ENCODE measurements at regions not wholly inside any gene's neighbourhood (a gene's known extent, or its start where the extent isn't known, plus 50 kb on each side); places are given as distances from the start of the nearest gene placed in this dataset.

DNA sequence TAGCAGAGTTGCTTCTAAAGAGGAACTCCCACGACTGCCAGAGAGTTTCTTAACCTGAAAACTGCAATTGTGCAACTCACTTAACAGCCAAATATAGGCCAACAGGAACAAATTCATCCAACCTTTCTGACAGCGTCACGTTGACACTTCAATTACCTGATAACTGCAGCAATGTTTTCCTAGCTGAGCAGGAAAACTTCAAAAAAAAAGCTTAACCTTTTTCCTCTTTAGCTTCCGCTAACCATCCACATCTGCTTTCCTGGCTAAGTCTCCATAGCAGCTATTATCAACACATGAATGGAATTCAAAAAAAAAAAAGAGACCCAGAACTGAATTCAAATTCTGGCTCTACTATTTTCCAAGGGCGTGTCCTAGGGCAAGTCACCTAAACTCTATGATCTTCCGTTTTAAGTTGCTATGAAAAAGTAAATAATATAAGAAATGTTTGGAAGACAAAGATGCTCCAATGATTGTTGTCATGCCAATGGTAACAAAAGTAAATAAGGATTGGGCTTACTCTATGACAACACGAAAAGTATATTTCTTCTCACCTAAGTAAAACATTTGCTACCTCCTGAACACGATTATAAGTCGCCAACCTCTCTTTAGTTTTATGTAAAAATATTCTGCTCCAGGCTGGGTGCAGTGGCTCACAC, 524.6 kb upstream of the JARID2 start:
- DNase-seq (ENCODE audit: low read depth, low spot score) = no peak
- Histone ChIP-seq H3K27me3 (ENCODE audit: control insufficient read depth, insufficient read depth, low read length) (no peaks in the 10 kb centered on the region), H3K27ac (ENCODE audit: low read length) (no peak overlapping the region), H3K4me1 (ENCODE audit: control insufficient read depth, insufficient read depth, low read length) (no peaks in the 10 kb centered on the region), H3K4me3 (ENCODE audit: low read depth in 2 of 2, low read length in 2 of 2) (no peak overlapping the region), H3K9me3 (ENCODE audit: control insufficient read depth, insufficient read depth, low read depth, low read length) (no peaks in the 10 kb centered on the region), H3K36me3 (ENCODE audit: control insufficient read depth, insufficient read depth, low read length) (no peaks in the 10 kb centered on the region)
- ChIA-PET CTCF (interaction anchor here (0.6 kb wide), 1 partner anchor 510 kb away, joined by 3 read pairs; no protein-coding TSS in a partner anchor), POLR2A (interaction anchor here (0.6 kb wide), 1 partner anchor 110 kb away, joined by 4 read pairs; no protein-coding TSS in a partner anchor)
- TF ChIP-seq, protein P1, sequence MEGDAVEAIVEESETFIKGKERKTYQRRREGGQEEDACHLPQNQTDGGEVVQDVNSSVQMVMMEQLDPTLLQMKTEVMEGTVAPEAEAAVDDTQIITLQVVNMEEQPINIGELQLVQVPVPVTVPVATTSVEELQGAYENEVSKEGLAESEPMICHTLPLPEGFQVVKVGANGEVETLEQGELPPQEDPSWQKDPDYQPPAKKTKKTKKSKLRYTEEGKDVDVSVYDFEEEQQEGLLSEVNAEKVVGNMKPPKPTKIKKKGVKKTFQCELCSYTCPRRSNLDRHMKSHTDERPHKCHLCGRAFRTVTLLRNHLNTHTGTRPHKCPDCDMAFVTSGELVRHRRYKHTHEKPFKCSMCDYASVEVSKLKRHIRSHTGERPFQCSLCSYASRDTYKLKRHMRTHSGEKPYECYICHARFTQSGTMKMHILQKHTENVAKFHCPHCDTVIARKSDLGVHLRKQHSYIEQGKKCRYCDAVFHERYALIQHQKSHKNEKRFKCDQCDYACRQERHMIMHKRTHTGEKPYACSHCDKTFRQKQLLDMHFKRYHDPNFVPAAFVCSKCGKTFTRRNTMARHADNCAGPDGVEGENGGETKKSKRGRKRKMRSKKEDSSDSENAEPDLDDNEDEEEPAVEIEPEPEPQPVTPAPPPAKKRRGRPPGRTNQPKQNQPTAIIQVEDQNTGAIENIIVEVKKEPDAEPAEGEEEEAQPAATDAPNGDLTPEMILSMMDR (IDR thresholded peaks at IDR 0.05) = no peak
- no peak for TF ChIP-seq TCF7L2 (IDR thresholded peaks at IDR 0.05; ENCODE audit: low read depth, low read length)
- no peak for TF ChIP-seq POLR2AphosphoS5 (IDR thresholded peaks at IDR 0.05; ENCODE audit: low read depth, low read length)
- TF ChIP-seq SIN3A (IDR thresholded peaks at IDR 0.05; ENCODE audit: borderline replicate concordance, insufficient read depth, low read depth, low read length) = no peak
- intact Hi-C loops (cut with micrococcal nuclease; ENCODE audit: unreplicated experiment) = no loop called here
- in situ Hi-C loops (cut with HindIII; ENCODE audit: low pct_unique_long_range_greater_than_20kb, low sequenced_read_pairs) = no loop called here
- no TSS peak for BruUV-seq (replicated peaks)
- no peak for ATAC-seq

DNA sequence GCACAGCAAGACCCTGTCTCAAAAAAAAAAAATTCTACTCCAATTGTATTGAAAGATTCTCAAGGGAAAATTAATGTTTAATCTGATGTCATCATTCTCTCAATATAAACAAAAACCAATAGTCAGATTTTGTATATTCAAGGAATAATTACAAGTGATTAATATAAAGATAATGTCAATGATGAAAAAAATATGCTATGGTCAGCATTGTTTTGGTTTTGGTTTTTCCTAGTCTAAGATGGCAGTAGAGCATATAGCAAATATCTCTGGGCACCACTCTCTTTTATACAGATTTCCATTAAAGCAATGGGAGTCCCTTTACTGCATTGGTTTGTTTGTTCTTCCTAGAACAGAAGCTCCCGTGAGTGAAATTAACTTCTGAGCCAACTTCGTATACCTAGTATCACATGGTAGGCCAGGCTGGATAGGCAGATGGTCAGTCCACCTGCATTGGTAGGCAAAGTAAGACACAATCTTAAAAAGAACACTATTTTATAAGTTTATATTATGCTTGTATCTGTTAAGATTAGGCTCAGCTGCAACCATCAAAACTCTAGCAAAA, 523.8 kb upstream of the JARID2 start:
- in situ Hi-C loops (cut with HindIII; ENCODE audit: low pct_unique_long_range_greater_than_20kb, low sequenced_read_pairs) = no loop called here
- Histone ChIP-seq H3K36me3 (ENCODE audit: control insufficient read depth, insufficient read depth, low read length) (no peaks in the 10 kb centered on the region), H3K27me3 (ENCODE audit: control insufficient read depth, insufficient read depth, low read length) (no peaks in the 10 kb centered on the region), H3K27ac (ENCODE audit: low read length) (no peak overlapping the region), H3K4me3 (ENCODE audit: low read depth in 2 of 2, low read length in 2 of 2) (no peak overlapping the region), H3K9me3 (ENCODE audit: control insufficient read depth, insufficient read depth, low read depth, low read length) (no peaks in the 10 kb centered on the region), H3K4me1 (ENCODE audit: control insufficient read depth, insufficient read depth, low read length) (no peaks in the 10 kb centered on the region)
- BruUV-seq (replicated peaks) = no TSS peak
- ATAC-seq (no peak), DNase-seq (ENCODE audit: low read depth, low spot score) (no peak)
- intact Hi-C loops (cut with micrococcal nuclease; ENCODE audit: unreplicated experiment) = no loop called here
- TF ChIP-seq TCF7L2 (IDR thresholded peaks at IDR 0.05; ENCODE audit: low read depth, low read length) (no peak), POLR2AphosphoS5 (IDR thresholded peaks at IDR 0.05; ENCODE audit: low read depth, low read length) (no peak), SIN3A (IDR thresholded peaks at IDR 0.05; ENCODE audit: borderline replicate concordance, insufficient read depth, low read depth, low read length) (no peak)
- TF ChIP-seq, protein P2, sequence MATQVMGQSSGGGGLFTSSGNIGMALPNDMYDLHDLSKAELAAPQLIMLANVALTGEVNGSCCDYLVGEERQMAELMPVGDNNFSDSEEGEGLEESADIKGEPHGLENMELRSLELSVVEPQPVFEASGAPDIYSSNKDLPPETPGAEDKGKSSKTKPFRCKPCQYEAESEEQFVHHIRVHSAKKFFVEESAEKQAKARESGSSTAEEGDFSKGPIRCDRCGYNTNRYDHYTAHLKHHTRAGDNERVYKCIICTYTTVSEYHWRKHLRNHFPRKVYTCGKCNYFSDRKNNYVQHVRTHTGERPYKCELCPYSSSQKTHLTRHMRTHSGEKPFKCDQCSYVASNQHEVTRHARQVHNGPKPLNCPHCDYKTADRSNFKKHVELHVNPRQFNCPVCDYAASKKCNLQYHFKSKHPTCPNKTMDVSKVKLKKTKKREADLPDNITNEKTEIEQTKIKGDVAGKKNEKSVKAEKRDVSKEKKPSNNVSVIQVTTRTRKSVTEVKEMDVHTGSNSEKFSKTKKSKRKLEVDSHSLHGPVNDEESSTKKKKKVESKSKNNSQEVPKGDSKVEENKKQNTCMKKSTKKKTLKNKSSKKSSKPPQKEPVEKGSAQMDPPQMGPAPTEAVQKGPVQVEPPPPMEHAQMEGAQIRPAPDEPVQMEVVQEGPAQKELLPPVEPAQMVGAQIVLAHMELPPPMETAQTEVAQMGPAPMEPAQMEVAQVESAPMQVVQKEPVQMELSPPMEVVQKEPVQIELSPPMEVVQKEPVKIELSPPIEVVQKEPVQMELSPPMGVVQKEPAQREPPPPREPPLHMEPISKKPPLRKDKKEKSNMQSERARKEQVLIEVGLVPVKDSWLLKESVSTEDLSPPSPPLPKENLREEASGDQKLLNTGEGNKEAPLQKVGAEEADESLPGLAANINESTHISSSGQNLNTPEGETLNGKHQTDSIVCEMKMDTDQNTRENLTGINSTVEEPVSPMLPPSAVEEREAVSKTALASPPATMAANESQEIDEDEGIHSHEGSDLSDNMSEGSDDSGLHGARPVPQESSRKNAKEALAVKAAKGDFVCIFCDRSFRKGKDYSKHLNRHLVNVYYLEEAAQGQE (IDR thresholded peaks at IDR 0.05; ENCODE audit: insufficient read depth in 1 of 2, low read depth in 2 of 2, low read length in 1 of 2) = no peak
- TF ChIP-seq, protein P1 (IDR thresholded peaks at IDR 0.05) = no peak
- ChIA-PET POLR2A (no interaction called here), CTCF (no interaction called here)
